ENCODE measurements at regions not wholly inside any gene's neighbourhood (a gene's known extent, or its start where the extent isn't known, plus 50 kb on each side); places are given as distances from the start of the nearest gene placed in this dataset.

- TF ChIP-seq CTCF (IDR thresholded peaks at IDR 0.05): no peak
- Mint-ChIP-seq H3K4me3 (no peak overlapping the region), H3K27ac (no peak overlapping the region), H3K36me3 (ENCODE audit: low read depth) (no peaks in the 10 kb centered on the region), H3K27me3 (ENCODE audit: insufficient read depth) (0 out of 2 replicates have a peak, but pooled peaks cover 3% of the 10 kb centered on the region), H3K9me3 (peaks cover 47% of the 10 kb centered on the region), H3K4me1 (ENCODE audit: low read depth) (no peaks in the 10 kb centered on the region)
- no peak for DNase-seq
Observed at GRCh38 chr1:80536461-80536860, 1264.3 kb upstream of the ADGRL2 start.

GRCh38 chr1:80535466-80535865 lies 1265.3 kb upstream of the ADGRL2 start:
- no peak overlapping the region for H3K4me3 Mint-ChIP-seq
- H3K4me1 Mint-ChIP-seq (ENCODE audit: low read depth): no peaks in the 10 kb centered on the region
- no peaks in the 10 kb centered on the region for H3K36me3 Mint-ChIP-seq (ENCODE audit: low read depth)
- H3K9me3 Mint-ChIP-seq: peaks cover 50% of the 10 kb centered on the region
- no peak overlapping the region for H3K27ac Mint-ChIP-seq
- no peak for TF ChIP-seq CTCF (IDR thresholded peaks at IDR 0.05)
- 0 out of 2 replicates have a peak, but pooled peaks cover 3% of the 10 kb centered on the region for H3K27me3 Mint-ChIP-seq (ENCODE audit: insufficient read depth)
- no peak for DNase-seq

GRCh38 chr1:80534606-80535360 lies 1266.0 kb upstream of the ADGRL2 start:
- H3K36me3 Mint-ChIP-seq (ENCODE audit: low read depth): no peaks in the 10 kb centered on the region
- no peak for TF ChIP-seq CTCF (IDR thresholded peaks at IDR 0.05)
- H3K27me3 Mint-ChIP-seq (ENCODE audit: insufficient read depth): 0 out of 2 replicates have a peak, but pooled peaks cover 3% of the 10 kb centered on the region
- peaks cover 43% of the 10 kb centered on the region for H3K9me3 Mint-ChIP-seq
- H3K4me1 Mint-ChIP-seq (ENCODE audit: low read depth): no peaks in the 10 kb centered on the region
- no peak overlapping the region for H3K27ac Mint-ChIP-seq
- no peak for DNase-seq
- H3K4me3 Mint-ChIP-seq: no peak overlapping the region

GRCh38 chr1:80533775-80534334 lies 1266.9 kb upstream of the ADGRL2 start:
- no peak overlapping the region for H3K27ac Mint-ChIP-seq
- H3K36me3 Mint-ChIP-seq (ENCODE audit: low read depth): no peaks in the 10 kb centered on the region
- H3K4me3 Mint-ChIP-seq: no peak overlapping the region
- DNase-seq: no peak
- TF ChIP-seq CTCF (IDR thresholded peaks at IDR 0.05): no peak
- peaks cover 42% of the 10 kb centered on the region for H3K9me3 Mint-ChIP-seq
- H3K27me3 Mint-ChIP-seq (ENCODE audit: insufficient read depth): 0 out of 2 replicates have a peak, but pooled peaks cover 3% of the 10 kb centered on the region
- H3K4me1 Mint-ChIP-seq (ENCODE audit: low read depth): no peaks in the 10 kb centered on the region

- H3K36me3 Mint-ChIP-seq (ENCODE audit: low read depth): no peaks in the 10 kb centered on the region
- no peak for DNase-seq
- TF ChIP-seq CTCF (IDR thresholded peaks at IDR 0.05): no peak
- H3K27me3 Mint-ChIP-seq (ENCODE audit: insufficient read depth): 0 out of 2 replicates have a peak, but pooled peaks cover 3% of the 10 kb centered on the region
- H3K4me1 Mint-ChIP-seq (ENCODE audit: low read depth): no peaks in the 10 kb centered on the region
- no peak overlapping the region for H3K4me3 Mint-ChIP-seq
- H3K27ac Mint-ChIP-seq: no peak overlapping the region
- peaks cover 37% of the 10 kb centered on the region for H3K9me3 Mint-ChIP-seq
Observed at GRCh38 chr1:80533093-80533492, 1267.6 kb upstream of the ADGRL2 start.

Measured in HFFc6 (cell line).